ENCODE measurements at regions not wholly inside any gene's neighbourhood (a gene's known extent, or its start where the extent isn't known, plus 50 kb on each side); places are given as distances from the start of the nearest gene placed in this dataset.

DNA sequence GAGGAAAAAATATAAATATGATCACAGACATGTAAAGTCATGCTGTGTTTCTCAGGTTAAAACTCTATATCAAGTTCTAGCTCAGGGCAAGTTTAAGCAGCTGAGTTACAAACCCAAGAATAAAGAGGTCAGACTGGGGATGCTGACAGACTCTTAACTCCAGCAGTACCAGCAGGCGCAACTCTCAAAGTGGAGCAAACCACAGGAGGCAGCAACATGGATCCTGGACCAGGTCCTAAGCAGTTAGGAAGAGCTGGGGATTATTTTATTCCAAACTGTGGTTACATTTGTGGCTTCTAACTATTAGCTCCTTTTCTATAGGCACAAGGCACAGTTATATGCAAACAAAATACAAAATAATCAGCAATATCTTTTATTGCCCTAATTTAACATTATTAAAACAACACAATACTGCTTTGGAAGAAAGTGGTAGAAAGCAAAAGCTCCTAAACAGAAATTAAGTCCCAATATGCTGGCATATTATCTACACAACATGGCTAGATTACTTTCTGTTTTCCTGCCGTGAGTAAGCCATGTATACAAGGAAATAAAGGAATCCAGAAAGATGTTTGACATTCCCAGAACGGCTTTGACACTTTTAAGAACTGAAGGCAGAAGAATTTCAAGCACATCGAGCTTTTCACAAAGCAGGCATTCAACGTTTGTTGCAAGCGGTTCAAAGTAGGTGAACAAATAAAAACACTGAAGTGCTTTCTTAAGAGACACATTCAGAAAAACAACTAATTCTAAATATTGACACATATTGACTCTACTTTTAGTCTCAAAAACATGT, 378.8 kb upstream of the ZNF608 start:
- Histone ChIP-seq H3K4me2 (ENCODE audit: low read length) (no peak overlapping the region), H3K9me3 (ENCODE audit: low read length) (no peaks in the 10 kb centered on the region), H3K4me3 (ENCODE audit: low read depth, low read length, poor library complexity, severe bottlenecking) (no peak overlapping the region), H2AFZ (ENCODE audit: low read length) (no peak overlapping the region), H3K79me2 (ENCODE audit: insufficient read depth, low read depth, low read length) (no peaks in the 10 kb centered on the region), H4K20me1 (ENCODE audit: insufficient read depth, low read length) (no peaks in the 10 kb centered on the region), H3K4me1 (ENCODE audit: insufficient read depth, low read length, poor library complexity, severe bottlenecking) (no peaks in the 10 kb centered on the region), H3K27ac (ENCODE audit: low read depth, low read length, poor library complexity, severe bottlenecking) (no peak overlapping the region), H3K9me2 (ENCODE audit: insufficient read depth, low read length) (no peaks in the 10 kb centered on the region; the same call in 1 of the 2 replicates), H3K36me3 (ENCODE audit: insufficient read depth, low read length) (no peaks in the 10 kb centered on the region)
- no peak for DNase-seq (ENCODE audit: low spot score)
- no peak for TF ChIP-seq EZH2phosphoT487 (IDR thresholded peaks at IDR 0.05; ENCODE audit: borderline replicate concordance, low read depth, low read length)
- no TSS peak for BruUV-seq (replicated peaks)
- intact Hi-C loops (cut with micrococcal nuclease; ENCODE audit: unreplicated experiment), result no loop called here
- ChIA-PET POLR2A (interaction anchor here (0.5 to 1.8 kb wide), 10 partner anchors 9 to 231 kb away, joined by 3 to 4 read pairs (median 3); no protein-coding TSS in a partner anchor), CTCF (ENCODE audit: unreplicated experiment) (no interaction called here)

DNA sequence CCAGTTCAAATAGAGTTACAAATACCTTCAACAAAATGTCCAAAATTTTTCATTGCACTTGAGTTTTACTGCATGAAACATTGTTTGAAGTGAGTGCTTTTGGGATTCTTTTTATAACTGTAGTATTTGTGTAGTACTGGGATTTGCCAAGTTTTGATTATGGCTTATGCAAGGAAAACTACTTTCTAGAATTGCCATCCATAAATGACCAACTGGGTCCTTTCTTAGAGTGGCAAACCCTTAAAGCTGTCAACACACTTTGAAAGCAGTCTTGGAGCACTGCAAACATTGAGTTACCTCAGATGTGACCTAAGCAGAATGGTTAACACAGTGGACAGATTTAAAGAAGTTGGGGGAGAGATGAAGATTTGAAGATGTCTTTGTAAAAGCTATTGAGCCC, 379.6 kb upstream of the ZNF608 start:
- no peaks in the 10 kb centered on the region for H3K36me3 ChIP-seq (ENCODE audit: insufficient read depth, low read length)
- no peaks in the 10 kb centered on the region; the same call in 1 of the 2 replicates for H3K9me2 ChIP-seq (ENCODE audit: insufficient read depth, low read length)
- no peak overlapping the region for H3K27ac ChIP-seq (ENCODE audit: low read depth, low read length, poor library complexity, severe bottlenecking)
- no peaks in the 10 kb centered on the region for H3K79me2 ChIP-seq (ENCODE audit: insufficient read depth, low read depth, low read length)
- no TSS peak for BruUV-seq (replicated peaks)
- no peaks in the 10 kb centered on the region for H3K9me3 ChIP-seq (ENCODE audit: low read length)
- no peaks in the 10 kb centered on the region for H3K4me1 ChIP-seq (ENCODE audit: insufficient read depth, low read length, poor library complexity, severe bottlenecking)
- H2AFZ ChIP-seq (ENCODE audit: low read length), result no peak overlapping the region
- no peaks in the 10 kb centered on the region for H4K20me1 ChIP-seq (ENCODE audit: insufficient read depth, low read length)
- H3K4me2 ChIP-seq (ENCODE audit: low read length), result no peak overlapping the region
- ChIA-PET CTCF (ENCODE audit: unreplicated experiment) (no interaction called here), POLR2A (interaction anchor here (0.6 to 1.8 kb wide), 5 partner anchors 12 to 179 kb away, joined by 3 to 4 read pairs (median 4); no protein-coding TSS in a partner anchor)
- no peak for TF ChIP-seq EZH2phosphoT487 (IDR thresholded peaks at IDR 0.05; ENCODE audit: borderline replicate concordance, low read depth, low read length)
- TF ChIP-seq, protein P1, sequence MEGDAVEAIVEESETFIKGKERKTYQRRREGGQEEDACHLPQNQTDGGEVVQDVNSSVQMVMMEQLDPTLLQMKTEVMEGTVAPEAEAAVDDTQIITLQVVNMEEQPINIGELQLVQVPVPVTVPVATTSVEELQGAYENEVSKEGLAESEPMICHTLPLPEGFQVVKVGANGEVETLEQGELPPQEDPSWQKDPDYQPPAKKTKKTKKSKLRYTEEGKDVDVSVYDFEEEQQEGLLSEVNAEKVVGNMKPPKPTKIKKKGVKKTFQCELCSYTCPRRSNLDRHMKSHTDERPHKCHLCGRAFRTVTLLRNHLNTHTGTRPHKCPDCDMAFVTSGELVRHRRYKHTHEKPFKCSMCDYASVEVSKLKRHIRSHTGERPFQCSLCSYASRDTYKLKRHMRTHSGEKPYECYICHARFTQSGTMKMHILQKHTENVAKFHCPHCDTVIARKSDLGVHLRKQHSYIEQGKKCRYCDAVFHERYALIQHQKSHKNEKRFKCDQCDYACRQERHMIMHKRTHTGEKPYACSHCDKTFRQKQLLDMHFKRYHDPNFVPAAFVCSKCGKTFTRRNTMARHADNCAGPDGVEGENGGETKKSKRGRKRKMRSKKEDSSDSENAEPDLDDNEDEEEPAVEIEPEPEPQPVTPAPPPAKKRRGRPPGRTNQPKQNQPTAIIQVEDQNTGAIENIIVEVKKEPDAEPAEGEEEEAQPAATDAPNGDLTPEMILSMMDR (conservative IDR thresholded peaks at IDR 0.05; ENCODE audit: low read length), result no peak
- no peak overlapping the region for H3K4me3 ChIP-seq (ENCODE audit: low read depth, low read length, poor library complexity, severe bottlenecking)
- intact Hi-C loops (cut with micrococcal nuclease; ENCODE audit: unreplicated experiment), result no loop called here
- no peak for DNase-seq (ENCODE audit: low spot score)

DNA sequence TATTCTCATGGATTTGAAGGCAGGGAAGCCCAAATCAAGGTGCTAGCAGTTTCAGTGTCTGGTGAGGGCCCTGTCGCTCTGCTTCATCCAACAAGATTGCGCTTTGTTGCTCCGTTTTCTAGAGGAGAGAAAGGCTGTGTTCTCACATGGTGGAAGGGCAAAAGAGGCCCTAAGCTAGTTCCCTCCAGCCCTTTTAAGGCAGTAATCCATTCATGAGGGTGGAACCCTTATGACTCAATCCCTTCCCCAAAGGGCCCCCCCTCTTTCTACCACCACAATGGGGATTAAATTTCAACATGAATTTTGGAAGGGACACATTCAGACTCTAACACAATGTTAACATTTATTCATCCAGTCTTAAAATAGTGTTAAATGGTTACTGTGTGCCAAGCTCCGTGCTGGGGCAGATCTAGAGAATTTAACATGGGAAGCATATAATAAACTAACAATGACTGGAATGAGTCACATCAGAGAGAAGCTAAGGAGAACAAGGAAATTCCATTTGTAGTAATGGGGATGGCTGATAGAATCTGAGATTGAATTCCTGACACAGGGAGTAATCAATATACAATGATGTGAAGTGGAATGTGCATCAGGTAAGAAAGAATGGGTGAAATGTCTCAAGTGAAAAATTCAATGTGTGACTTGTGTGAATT, 382.8 kb upstream of the ZNF608 start:
- H3K4me2 ChIP-seq (ENCODE audit: low read length), result no peak overlapping the region
- CTCF ChIA-PET (ENCODE audit: unreplicated experiment), result no interaction called here

More for the DNA sequence above, 382.8 kb upstream of the ZNF608 start:
- Histone ChIP-seq H3K4me3 (ENCODE audit: low read depth, low read length, poor library complexity, severe bottlenecking) (no peak overlapping the region), H3K27ac (ENCODE audit: low read depth, low read length, poor library complexity, severe bottlenecking) (no peak overlapping the region), H4K20me1 (ENCODE audit: insufficient read depth, low read length) (no peaks in the 10 kb centered on the region), H3K79me2 (ENCODE audit: insufficient read depth, low read depth, low read length) (no peaks in the 10 kb centered on the region), H3K9me2 (ENCODE audit: insufficient read depth, low read length) (no peaks in the 10 kb centered on the region; the same call in 1 of the 2 replicates), H2AFZ (ENCODE audit: low read length) (no peak overlapping the region), H3K9me3 (ENCODE audit: low read length) (no peaks in the 10 kb centered on the region), H3K4me1 (ENCODE audit: insufficient read depth, low read length, poor library complexity, severe bottlenecking) (no peaks in the 10 kb centered on the region), H3K36me3 (ENCODE audit: insufficient read depth, low read length) (no peaks in the 10 kb centered on the region)
- no TSS peak for BruUV-seq (replicated peaks)
- POLR2A ChIA-PET, result interaction anchor here (1.1 kb wide), 1 partner anchor 13 kb away, joined by 3 read pairs; no protein-coding TSS in a partner anchor
- intact Hi-C loops (cut with micrococcal nuclease; ENCODE audit: unreplicated experiment), result no loop called here
- DNase-seq (ENCODE audit: low spot score), result no peak
- TF ChIP-seq, protein P1 (conservative IDR thresholded peaks at IDR 0.05; ENCODE audit: low read length), result no peak
- TF ChIP-seq EZH2phosphoT487 (IDR thresholded peaks at IDR 0.05; ENCODE audit: borderline replicate concordance, low read depth, low read length), result no peak
